Stimulated activated effector memory CD8-positive, alpha-beta T cell treated with anti-CD3 and anti-CD28 coated beads, Interleukin-12 subunit alpha, Interleukin-12 subunit beta, amount 100 ng/mL, for 72 hours (primary cell): ENCODE measurements at regions not wholly inside any gene's neighbourhood (a gene's known extent, or its start where the extent isn't known, plus 50 kb on each side); places are given as distances from the start of the nearest gene placed in this dataset.

Experiments
- ATAC-seq: fragments of 150-1000 bp; cut with Tn5 transposase; 2 replicates; pipeline ENCODE4 v1.10.0; 2021
- DNase-seq, 2 donors: peaks; one replicate each; pipeline ENCODE4 v3.0.0; 2021 to 2022; ENCODE audit warnings: low spot score in 2 of 2
- H3K27ac Mint-ChIP-seq: one replicate; pipeline ENCODE4 v1.8.0; 2022; ENCODE audit warnings: mild to moderate bottlenecking, mixed read lengths
- H3K36me3 Mint-ChIP-seq: one replicate; pipeline ENCODE4 v1.8.0; 2022; ENCODE audit warnings: mild to moderate bottlenecking, mixed read lengths
- H3K4me1 Mint-ChIP-seq: one replicate; pipeline ENCODE4 v1.8.0; 2022; ENCODE audit warnings: mixed read lengths
- H3K4me3 Mint-ChIP-seq: one replicate; pipeline ENCODE4 v1.8.0; 2022; ENCODE audit warnings: mild to moderate bottlenecking, mixed read lengths
- H3K9me3 Mint-ChIP-seq: one replicate; pipeline ENCODE4 v1.8.0; 2022; ENCODE audit warnings: mixed read lengths

- Mint-ChIP-seq H3K9me3 (peaks cover 14% of the 10 kb centered on the region), H3K27ac (no peak overlapping the region), H3K4me1 (no peaks in the 10 kb centered on the region), H3K4me3 (no peak overlapping the region), H3K36me3 (no peaks in the 10 kb centered on the region)
- no peak for ATAC-seq
- DNase-seq: no peak
Measured at GRCh38 chr4:132901224-132901623, 247.9 kb upstream of the PCDH10 start.

GRCh38 chr4:132910229-132910748, 238.8 kb upstream of the PCDH10 start:
- no peak for DNase-seq
- no peaks in the 10 kb centered on the region for H3K36me3 Mint-ChIP-seq
- no peak for ATAC-seq
- H3K4me3 Mint-ChIP-seq: no peak overlapping the region
- H3K4me1 Mint-ChIP-seq: no peaks in the 10 kb centered on the region
- H3K27ac Mint-ChIP-seq: no peak overlapping the region
- peaks cover 9% of the 10 kb centered on the region for H3K9me3 Mint-ChIP-seq

- H3K4me3 Mint-ChIP-seq: no peak overlapping the region
- no peak overlapping the region for H3K27ac Mint-ChIP-seq
- H3K36me3 Mint-ChIP-seq: no peaks in the 10 kb centered on the region
- peaks cover 6% of the 10 kb centered on the region for H3K9me3 Mint-ChIP-seq
- ATAC-seq (no peak), DNase-seq (no peak)
- H3K4me1 Mint-ChIP-seq: no peaks in the 10 kb centered on the region
Measured at GRCh38 chr4:132918096-132918495, 231.0 kb upstream of the PCDH10 start.

- peaks cover 12% of the 10 kb centered on the region for H3K9me3 Mint-ChIP-seq
- no peaks in the 10 kb centered on the region for H3K4me1 Mint-ChIP-seq
- no peak for DNase-seq
- no peaks in the 10 kb centered on the region for H3K36me3 Mint-ChIP-seq
- no peak overlapping the region for H3K27ac Mint-ChIP-seq
- no peak overlapping the region for H3K4me3 Mint-ChIP-seq
- no peak for ATAC-seq
Measured at GRCh38 chr4:132923516-132923915, 225.6 kb upstream of the PCDH10 start.

GRCh38 chr4:132934911-132935310, 214.2 kb upstream of the PCDH10 start:
- Mint-ChIP-seq H3K4me1 (no peaks in the 10 kb centered on the region), H3K36me3 (no peaks in the 10 kb centered on the region), H3K4me3 (no peak overlapping the region), H3K27ac (no peak overlapping the region), H3K9me3 (peaks cover 13% of the 10 kb centered on the region)
- ATAC-seq: no peak
- no peak for DNase-seq

GRCh38 chr4:132955146-132955545, 193.9 kb upstream of the PCDH10 start:
- no peak for ATAC-seq
- no peaks in the 10 kb centered on the region for H3K4me1 Mint-ChIP-seq
- no peaks in the 10 kb centered on the region for H3K36me3 Mint-ChIP-seq

GRCh38 chr4:132956962-132957361, 192.1 kb upstream of the PCDH10 start:
- no peak for DNase-seq
- Mint-ChIP-seq H3K4me1 (no peaks in the 10 kb centered on the region), H3K9me3 (peaks cover 21% of the 10 kb centered on the region), H3K36me3 (no peaks in the 10 kb centered on the region), H3K27ac (no peak overlapping the region), H3K4me3 (no peak overlapping the region)
- no peak for ATAC-seq

More at GRCh38 chr4:132955146-132955545, 193.9 kb upstream of the PCDH10 start:
- Mint-ChIP-seq H3K9me3 (peaks cover 25% of the 10 kb centered on the region), H3K4me3 (no peak overlapping the region), H3K27ac (no peak overlapping the region)
- no peak for DNase-seq

GRCh38 chr4:132958457-132959263, 190.4 kb upstream of the PCDH10 start:
- no peak overlapping the region for H3K4me3 Mint-ChIP-seq
- H3K27ac Mint-ChIP-seq: no peak overlapping the region
- DNase-seq (no peak), ATAC-seq (peak; percentile 21)
- H3K36me3 Mint-ChIP-seq: no peaks in the 10 kb centered on the region
- peaks cover 19% of the 10 kb centered on the region for H3K9me3 Mint-ChIP-seq
- no peaks in the 10 kb centered on the region for H3K4me1 Mint-ChIP-seq

- Mint-ChIP-seq H3K27ac (no peak overlapping the region), H3K4me3 (no peak overlapping the region), H3K9me3 (peaks cover 19% of the 10 kb centered on the region), H3K4me1 (no peaks in the 10 kb centered on the region), H3K36me3 (no peaks in the 10 kb centered on the region)
- ATAC-seq (no peak), DNase-seq (no peak)
Measured at GRCh38 chr4:132981611-132982010, 167.5 kb upstream of the PCDH10 start.

GRCh38 chr4:132982151-132982550, 166.9 kb upstream of the PCDH10 start:
- DNase-seq (no peak), ATAC-seq (no peak)
- Mint-ChIP-seq H3K36me3 (no peaks in the 10 kb centered on the region), H3K4me3 (no peak overlapping the region), H3K27ac (no peak overlapping the region), H3K4me1 (no peaks in the 10 kb centered on the region), H3K9me3 (peaks cover 17% of the 10 kb centered on the region)

GRCh38 chr4:132991111-132991510, 158.0 kb upstream of the PCDH10 start:
- H3K9me3 Mint-ChIP-seq: peaks cover 11% of the 10 kb centered on the region
- no peaks in the 10 kb centered on the region for H3K4me1 Mint-ChIP-seq
- H3K27ac Mint-ChIP-seq: no peak overlapping the region
- H3K36me3 Mint-ChIP-seq: no peaks in the 10 kb centered on the region
- no peak for ATAC-seq
- no peak overlapping the region for H3K4me3 Mint-ChIP-seq
- DNase-seq: no peak

- no peak for ATAC-seq
- Mint-ChIP-seq H3K27ac (no peak overlapping the region), H3K4me1 (no peaks in the 10 kb centered on the region), H3K4me3 (no peak overlapping the region), H3K9me3 (peaks cover 13% of the 10 kb centered on the region), H3K36me3 (no peaks in the 10 kb centered on the region)
- DNase-seq: no peak
Measured at GRCh38 chr4:132992686-132993085, 156.4 kb upstream of the PCDH10 start.

- Mint-ChIP-seq H3K4me1 (no peaks in the 10 kb centered on the region), H3K9me3 (peaks cover 7% of the 10 kb centered on the region), H3K36me3 (no peaks in the 10 kb centered on the region), H3K4me3 (no peak overlapping the region), H3K27ac (no peak overlapping the region)
- DNase-seq (no peak), ATAC-seq (no peak)
Measured at GRCh38 chr4:132998585-132999230, 150.4 kb upstream of the PCDH10 start.

- H3K9me3 Mint-ChIP-seq: peaks cover 6% of the 10 kb centered on the region
- ATAC-seq: no peak
- H3K27ac Mint-ChIP-seq: no peak overlapping the region
- no peak overlapping the region for H3K4me3 Mint-ChIP-seq
- no peak for DNase-seq
- no peaks in the 10 kb centered on the region for H3K36me3 Mint-ChIP-seq
- H3K4me1 Mint-ChIP-seq: no peaks in the 10 kb centered on the region
Measured at GRCh38 chr4:133000012-133000411, 149.1 kb upstream of the PCDH10 start.

- no peaks in the 10 kb centered on the region for H3K36me3 Mint-ChIP-seq
- no peak overlapping the region for H3K4me3 Mint-ChIP-seq
- H3K9me3 Mint-ChIP-seq: peaks cover 7% of the 10 kb centered on the region
- no peaks in the 10 kb centered on the region for H3K4me1 Mint-ChIP-seq
- DNase-seq (no peak), ATAC-seq (no peak)
- no peak overlapping the region for H3K27ac Mint-ChIP-seq
Measured at GRCh38 chr4:133003169-133003568, 145.9 kb upstream of the PCDH10 start.
